OCI-LY3 (cell line): ENCODE measurements at regions not wholly inside any gene's neighbourhood (a gene's known extent, or its start where the extent isn't known, plus 50 kb on each side); places are given as distances from the start of the nearest gene placed in this dataset.

Experiments used
- CTCF ChIP-seq: fragments of 200-600, 300-600 bp; sonication (generic); IDR thresholded peaks from 2 replicates; pipeline ENCODE4 v1.5.1; 2014; ENCODE audit warnings: antibody characterized with exemption, low read length, low read depth
- EZH2phosphoT487 ChIP-seq: fragments of 200-600 bp; shearing (Covaris generic); IDR thresholded peaks from 2 replicates; pipeline ENCODE4 v1.6.1; 2018; ENCODE audit warnings: antibody characterized with exemption, mixed run types, low read depth

DNA sequence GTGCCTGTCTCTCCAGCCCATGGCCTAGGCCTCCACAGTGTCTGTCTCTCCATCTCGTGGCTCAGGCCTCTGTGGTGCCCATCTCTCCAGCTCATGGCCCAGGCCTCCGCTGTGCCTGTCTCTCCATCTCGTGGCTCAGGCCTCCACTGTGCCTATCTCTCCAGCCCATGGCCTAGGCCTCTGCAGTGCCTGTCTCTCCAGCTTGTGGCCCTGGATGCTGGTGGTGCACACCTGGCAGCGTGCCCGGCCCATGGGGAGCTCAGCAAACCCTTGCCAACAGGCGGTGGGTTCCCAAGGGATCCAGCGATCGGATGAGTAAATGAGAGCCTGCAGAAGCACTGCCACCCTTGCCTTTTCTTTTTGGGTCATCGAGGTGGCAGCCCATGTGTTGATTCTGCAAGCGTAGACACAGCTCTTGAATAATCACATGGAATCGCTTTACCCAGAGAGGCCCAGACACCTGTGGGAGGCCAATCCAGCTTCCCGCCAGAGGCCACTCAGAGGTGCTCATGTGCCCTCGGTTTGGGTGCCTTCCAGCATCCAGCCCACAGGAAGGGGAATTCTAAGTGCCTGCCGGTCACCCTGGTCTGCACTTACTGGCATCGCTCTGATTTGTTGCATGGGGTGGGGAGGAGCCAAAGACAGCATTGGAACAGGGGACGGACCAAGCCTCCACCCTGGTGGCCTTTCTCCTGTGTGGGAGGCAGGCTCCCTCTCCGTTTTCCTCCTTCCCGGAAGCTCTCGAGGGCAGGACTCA, 101.8 kb upstream of the HDAC4 start:
- no peak for TF ChIP-seq CTCF
- TF ChIP-seq EZH2phosphoT487: no peak
